ENCODE measurements at regions not wholly inside any gene's neighbourhood (a gene's known extent, or its start where the extent isn't known, plus 50 kb on each side); places are given as distances from the start of the nearest gene placed in this dataset.

- no peak overlapping the region for H3K4me3 Mint-ChIP-seq
- Histone ChIP-seq H3K18ac (ENCODE audit: insufficient read length, low read depth, low read length) (peak overlapping the region; percentile 39), H3K9me3 (ENCODE audit: control insufficient read depth, low read depth, low read length) (no peaks in the 10 kb centered on the region), H3K79me1 (ENCODE audit: insufficient read depth, low read depth, low read length, poor library complexity, severe bottlenecking) (no peaks in the 10 kb centered on the region), H3K14ac (ENCODE audit: insufficient read depth, low read length) (no peak overlapping the region), H3K56ac (ENCODE audit: insufficient read length, low read depth, low read length) (no peak overlapping the region), H2BK20ac (ENCODE audit: low read depth, low read length, poor library complexity, severe bottlenecking) (no peak overlapping the region), H3K27ac (ENCODE audit: insufficient read length, low read depth, low read length) (peak overlapping the region; percentile 12), H2AFZ (ENCODE audit: low read length) (peak overlapping the region; percentile 12), H2BK15ac (ENCODE audit: low read depth, low read length) (no peak overlapping the region), H4K91ac (ENCODE audit: insufficient read length, low read depth, low read length) (no peak overlapping the region), H2BK5ac (ENCODE audit: insufficient read length, low read length) (no peak overlapping the region), H2AK5ac (ENCODE audit: insufficient read length, low read length) (no peak overlapping the region), H3K27me3 (ENCODE audit: insufficient read depth, low read length) (no peaks in the 10 kb centered on the region), H2BK120ac (ENCODE audit: low read depth, low read length, poor library complexity, severe bottlenecking) (no peak overlapping the region), H4K20me1 (ENCODE audit: control insufficient read depth, insufficient read depth, insufficient read length) (no peaks in the 10 kb centered on the region), H3T11ph (ENCODE audit: low read length) (no peak overlapping the region), H3K4me1 (ENCODE audit: insufficient read depth, low read length) (peaks cover 3% of the 10 kb centered on the region; the same call in 1 of the 2 replicates), H3K4ac (ENCODE audit: low read depth, low read length) (no peak overlapping the region), H3K23ac (ENCODE audit: insufficient read length, low read depth, low read length) (no peak overlapping the region), H3K9ac (ENCODE audit: extremely low read depth, insufficient read length, low read length) (no peak overlapping the region), H3K4me2 (ENCODE audit: insufficient read depth, insufficient read length, low read length) (no peak overlapping the region), H4K8ac (replicated peaks; ENCODE audit: insufficient read length, low read depth, low read length) (no peak overlapping the region), H3K79me2 (ENCODE audit: insufficient read depth, low read length) (no peaks in the 10 kb centered on the region), H2BK12ac (ENCODE audit: insufficient read length, low read depth, low read length) (no peak overlapping the region), H4K5ac (ENCODE audit: insufficient read length, low read depth, low read length) (no peak overlapping the region), H3K23me2 (ENCODE audit: insufficient read length, low read depth, low read length, poor library complexity, severe bottlenecking) (no peaks in the 10 kb centered on the region)
- H3K36me3 Mint-ChIP-seq (ENCODE audit: insufficient read depth in 1 of 3, low read depth in 3 of 3), result peaks cover 0 to 8% (median 3%) of the 10 kb centered on the region in 3 experiments; a peak in 2 of 7 replicates
- H3K9me3 Mint-ChIP-seq, result peaks cover 6 to 10% of the 10 kb centered on the region in 2 experiments; a peak in 4 of 5 replicates
- peak overlapping the region in 2 of 3 experiments; percentile 71 to 77; a peak in 4 of 7 replicates for H3K27ac Mint-ChIP-seq
- WGBS (ENCODE audit: extremely low coverage, insufficient read length, low lambda C conversion rate), result no CpG with 5 or more reads among the region's 1 CpG
- peaks cover 12 to 14% of the 10 kb centered on the region in 2 experiments for H3K4me1 Mint-ChIP-seq
- no peak for DNase-seq
- H3K27me3 Mint-ChIP-seq (ENCODE audit: low read depth), result no peaks in the 10 kb centered on the region; the same call in 1 of the 2 replicates
- TF ChIP-seq CTCF (conservative IDR thresholded peaks at IDR 0.05), result peak; percentile 39; the same call in 2 of the 3 replicates
Observed at GRCh38 chr7:106737202-106737562, 76.2 kb upstream of the CCDC71L start.
